NCI-H345 treated with DMSO at 0.1 percent for 48 hours (cell line): ENCODE measurements at regions not wholly inside any gene's neighbourhood (a gene's known extent, or its start where the extent isn't known, plus 50 kb on each side); places are given as distances from the start of the nearest gene placed in this dataset.
A peak's percentile ranks its signal among the peaks of the same experiment; 100 is the strongest.

Experiments
- DNase-seq: peaks from one replicate; lab custom pipeline; 2025; ENCODE audit not compliant: unreplicated experiment; lab: John Stamatoyannopoulos, UW

DNA sequence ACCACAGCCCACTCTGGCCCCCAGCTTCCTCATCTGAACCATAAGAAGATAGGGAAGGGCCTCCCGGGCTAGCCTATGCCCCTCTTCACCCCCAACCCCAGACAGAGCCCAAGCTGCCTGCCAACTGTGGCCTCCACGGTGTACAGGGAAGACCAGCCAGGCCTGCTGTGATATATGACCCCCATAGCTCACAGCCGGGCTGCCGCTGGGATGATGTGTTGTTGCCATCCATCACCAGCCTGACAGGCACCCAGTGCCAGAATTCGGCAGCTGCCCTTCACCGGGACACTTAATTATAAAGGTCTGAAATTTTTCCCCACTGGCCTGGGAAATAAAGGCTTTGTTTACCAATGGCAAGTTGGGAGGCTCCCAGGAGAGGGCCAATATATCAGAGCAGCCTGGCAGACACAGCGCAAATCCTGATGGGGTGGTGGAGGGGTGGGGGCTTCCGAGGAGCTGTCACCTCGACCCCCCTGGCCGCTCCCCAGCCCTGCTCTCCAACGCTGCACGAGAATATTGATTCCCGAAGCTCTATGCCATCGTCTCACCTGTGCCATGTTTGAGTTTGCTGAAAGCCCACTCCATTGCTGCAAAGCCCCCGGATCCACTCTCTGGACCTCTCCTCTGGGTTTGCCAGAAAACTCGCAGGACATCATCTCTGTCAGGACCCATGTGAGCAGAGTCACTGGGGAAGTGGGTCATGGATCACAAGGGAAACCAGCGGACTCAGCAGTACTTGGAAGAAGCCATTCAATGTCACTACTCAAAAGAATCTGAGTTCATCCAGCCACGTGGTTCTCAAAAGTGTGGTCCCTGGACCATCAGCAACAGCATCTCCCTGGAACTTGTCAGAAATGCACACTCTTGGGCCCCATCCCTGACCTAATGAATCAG is 296.9 kb downstream of the MN1 start:
- DNase-seq = no peak

- no peak for DNase-seq
These were observed 294.4 kb downstream of the MN1 start for GRCh38 chr22:27507111-27507611.

GRCh38 chr22:27507935-27508526 is 293.5 kb downstream of the MN1 start:
- no peak for DNase-seq

DNA sequence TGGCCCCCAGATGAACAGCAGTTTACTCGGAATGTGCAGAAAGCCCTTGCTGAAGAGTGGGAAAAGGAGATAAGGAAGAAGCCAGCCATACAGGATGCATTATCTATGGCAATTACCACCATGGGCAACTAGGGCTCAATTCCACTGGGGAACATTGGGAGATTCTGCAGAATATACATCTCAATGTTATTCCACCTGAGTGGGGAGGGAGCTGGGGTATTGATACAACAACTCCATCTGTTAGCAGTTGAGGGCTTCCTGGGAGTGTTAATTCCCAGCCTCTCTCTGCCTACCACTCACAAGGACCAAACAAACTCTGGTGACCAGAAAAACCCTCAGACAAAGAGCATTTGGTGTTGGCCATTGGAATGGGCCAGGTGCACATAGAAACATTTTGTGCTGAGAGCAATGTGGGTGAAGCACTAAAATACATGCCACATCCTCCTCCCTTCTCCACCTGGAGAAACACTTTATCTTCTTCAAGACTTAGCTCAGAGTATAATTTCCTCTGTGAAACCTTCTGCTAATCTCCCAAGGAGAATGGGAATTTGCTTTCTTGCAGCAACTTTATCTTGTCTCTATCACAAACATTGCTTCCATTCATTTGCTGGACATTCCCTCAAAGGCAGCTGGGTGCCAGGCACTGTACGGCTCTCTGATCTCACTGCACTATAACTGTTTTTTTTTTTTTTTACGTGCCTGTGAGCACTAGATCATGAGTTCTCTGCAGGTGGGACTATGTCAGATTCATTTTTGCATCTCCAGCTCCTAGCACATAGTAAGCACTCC is 292.2 kb downstream of the MN1 start:
- no peak for DNase-seq

GRCh38 chr22:27510024-27510423 is 291.5 kb downstream of the MN1 start:
- no peak for DNase-seq

GRCh38 chr22:27512283-27512761 is 289.2 kb downstream of the MN1 start:
- DNase-seq = no peak

DNA sequence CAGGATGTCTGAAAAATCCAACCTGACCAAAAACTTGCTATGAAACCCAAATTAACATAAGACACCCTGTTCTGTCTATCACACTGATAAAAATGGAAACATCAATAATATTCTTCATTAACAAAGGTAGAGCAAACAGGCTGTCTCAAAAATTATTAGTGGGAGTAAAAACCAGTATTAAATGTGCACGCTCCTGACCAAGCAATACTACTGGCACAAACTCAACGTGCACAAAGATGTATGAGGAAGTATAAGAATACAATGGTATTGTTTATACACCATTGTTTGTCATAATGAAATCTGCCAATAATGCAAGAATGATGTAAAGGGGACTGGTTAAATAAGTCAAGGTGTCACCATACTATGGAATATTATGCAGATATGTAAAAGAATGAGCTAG is 288.5 kb downstream of the MN1 start:
- no peak for DNase-seq

DNA sequence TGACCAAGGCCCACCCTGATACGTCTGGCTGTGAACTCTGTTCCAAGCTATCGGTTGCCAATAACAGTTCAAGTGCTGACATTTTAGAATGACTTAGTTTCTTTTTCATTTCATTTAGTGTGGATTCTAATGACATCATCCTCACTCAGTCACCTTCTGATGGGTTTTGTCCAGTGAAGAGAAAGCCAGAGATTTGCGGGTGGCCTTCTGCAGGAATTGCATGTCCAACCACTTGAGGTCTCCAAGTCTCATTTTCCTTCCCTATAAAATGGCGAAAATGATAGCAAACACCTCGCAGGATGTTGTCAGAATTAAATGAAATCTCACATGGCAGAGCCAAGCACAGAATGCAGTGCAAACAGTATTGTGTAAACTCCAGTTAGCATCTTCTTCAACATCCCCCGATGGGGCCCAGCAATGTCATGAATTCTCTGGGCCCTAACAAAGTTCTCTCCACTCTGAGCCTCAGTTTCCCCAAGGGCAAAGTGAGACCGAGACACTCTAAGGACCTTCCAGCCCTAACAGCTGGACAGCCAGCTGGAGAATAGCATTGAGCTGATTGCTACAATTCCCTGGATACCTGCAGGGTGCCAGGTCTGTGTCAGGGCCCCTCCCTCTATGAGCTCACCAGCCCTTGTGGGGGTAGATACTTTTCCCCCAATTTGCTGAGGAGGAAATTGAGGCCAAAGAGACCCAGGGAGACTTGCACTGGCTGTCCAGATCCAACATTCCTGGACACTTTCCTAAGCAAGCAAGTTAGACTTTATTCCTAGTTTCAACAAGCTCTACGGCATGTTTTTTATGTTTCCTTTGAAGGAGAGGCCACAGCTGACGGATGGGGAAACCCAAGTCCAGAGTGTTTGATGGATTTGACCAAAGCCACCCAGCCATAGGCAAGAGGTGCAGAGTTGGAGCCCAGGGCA is 286.7 kb downstream of the MN1 start:
- no peak for DNase-seq

GRCh38 chr22:27517361-27518155 is 284.0 kb downstream of the MN1 start:
- DNase-seq = no peak

GRCh38 chr22:27518531-27519340 is 282.8 kb downstream of the MN1 start:
- DNase-seq = no peak

DNA sequence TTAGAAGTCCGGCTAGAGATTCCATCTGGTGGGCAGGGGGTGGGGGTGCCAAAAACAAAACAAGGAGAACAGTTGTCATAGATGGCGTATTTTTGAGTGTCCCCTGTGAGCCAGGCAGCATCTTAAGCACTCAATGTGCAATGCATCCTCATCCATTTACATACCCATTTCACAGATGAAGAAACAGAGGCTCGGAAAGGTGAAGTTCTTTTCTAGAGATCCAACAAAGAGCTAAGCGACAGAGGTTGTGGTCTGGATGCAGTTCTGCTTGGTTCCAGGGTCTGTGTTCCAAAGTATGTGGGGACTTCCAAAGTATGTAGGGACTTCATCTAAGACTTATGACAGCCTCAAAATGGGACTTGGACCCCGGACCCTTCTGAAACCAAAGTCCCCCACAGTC is 277.8 kb downstream of the MN1 start:
- no peak for DNase-seq

GRCh38 chr22:27525711-27526110 is 275.8 kb downstream of the MN1 start:
- DNase-seq = no peak

GRCh38 chr22:27526901-27527300 is 274.7 kb downstream of the MN1 start:
- DNase-seq = no peak

- DNase-seq = no peak
These were observed 269.6 kb downstream of the MN1 start for GRCh38 chr22:27531782-27532530.

DNA sequence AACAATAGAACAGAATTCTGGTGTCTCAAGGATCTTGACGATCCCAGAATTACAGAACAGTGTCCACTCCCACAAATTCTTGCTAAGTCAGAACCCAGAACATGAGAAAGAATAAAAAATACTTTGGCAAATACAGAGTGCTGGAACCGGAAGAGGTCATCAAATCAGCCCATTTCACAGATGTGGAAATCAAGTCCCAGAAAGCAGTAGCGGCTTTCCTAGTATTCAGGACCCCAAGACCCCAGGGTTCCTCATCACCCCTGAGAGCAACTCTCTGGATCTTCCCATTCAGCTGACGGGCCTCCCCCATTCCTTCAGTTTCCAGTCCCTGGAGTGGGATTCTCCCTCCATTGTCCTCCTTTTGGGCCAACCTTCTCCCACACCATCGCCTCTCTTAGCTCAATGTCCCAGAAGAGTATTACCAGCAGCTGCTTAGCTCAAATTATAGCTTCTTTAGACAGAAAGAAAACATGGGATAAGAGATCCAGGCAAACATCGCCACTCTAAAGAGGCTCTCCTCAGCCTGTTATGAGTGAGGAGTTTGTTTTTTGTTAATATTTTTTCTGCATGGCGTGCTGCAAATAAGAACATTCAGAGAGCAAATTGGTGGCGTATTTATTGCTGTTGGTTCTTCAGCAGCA is 268.3 kb downstream of the MN1 start:
- peak; percentile 30 for DNase-seq

DNA sequence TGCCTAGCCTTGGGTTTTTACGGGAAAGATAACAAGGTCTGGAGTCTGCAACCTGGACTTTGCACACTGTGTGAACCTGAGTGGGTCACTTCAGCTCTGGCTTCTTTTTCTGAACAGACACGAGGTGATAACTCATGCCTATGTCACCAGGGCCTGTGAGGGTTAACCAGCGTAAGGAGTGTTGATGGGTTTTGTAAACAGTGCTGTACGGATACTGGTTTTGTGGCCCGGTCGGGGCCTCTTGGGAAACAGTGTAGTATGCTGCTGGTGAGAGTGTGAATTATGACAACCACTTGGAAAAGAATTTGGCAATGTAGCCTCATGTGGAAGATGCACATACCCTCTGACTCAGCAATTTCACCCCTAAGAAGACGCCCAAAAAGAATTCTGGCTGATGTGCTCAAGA is 266.8 kb downstream of the MN1 start:
- no peak for DNase-seq

GRCh38 chr22:27535452-27535851 is 266.1 kb downstream of the MN1 start:
- no peak for DNase-seq

GRCh38 chr22:27537501-27537900 is 264.1 kb downstream of the MN1 start:
- no peak for DNase-seq
